Stomach smooth muscle (tissue), 2 donors: ENCODE measurements at regions not wholly inside any gene's neighbourhood (a gene's known extent, or its start where the extent isn't known, plus 50 kb on each side); places are given as distances from the start of the nearest gene placed in this dataset.

Experiments used
- H3K27ac ChIP-seq: one replicate; pipeline ENCODE4 v1.7.0; 2013; ENCODE audit warnings: mild to moderate bottlenecking, low read length, inconsistent platforms
- H3K27me3 ChIP-seq, 2 donors: one replicate each; pipeline ENCODE4 v1.7.0; 2013; ENCODE audit warnings: low read length in 2 of 2; ENCODE audit not compliant: insufficient read depth in 2 of 2, control insufficient read depth in 1 of 2
- H3K36me3 ChIP-seq, 2 donors: one replicate each; pipeline ENCODE4 v1.7.0; 2013; ENCODE audit warnings: low read length in 2 of 2; ENCODE audit not compliant: control insufficient read depth in 2 of 2, insufficient read depth in 2 of 2
- H3K4me1 ChIP-seq: one replicate; pipeline ENCODE4 v1.7.0; 2013; ENCODE audit warnings: low read length; ENCODE audit not compliant: control insufficient read depth, insufficient read depth
- H3K4me3 ChIP-seq, 2 donors: one replicate each; pipeline ENCODE4 v1.7.0; 2013; ENCODE audit warnings: low read length in 2 of 2
- H3K9ac ChIP-seq, 2 donors: one replicate each; pipeline ENCODE4 v1.7.0; 2013; ENCODE audit warnings: low read length in 2 of 2, mild to moderate bottlenecking in 1 of 2
- H3K9me3 ChIP-seq, 2 donors: one replicate each; pipeline ENCODE4 v1.7.0; 2013; ENCODE audit warnings: low read length in 2 of 2; ENCODE audit not compliant: control insufficient read depth in 2 of 2
- donor health status: healthy.
- donor health status: Pancreatic carcinoma.

DNA sequence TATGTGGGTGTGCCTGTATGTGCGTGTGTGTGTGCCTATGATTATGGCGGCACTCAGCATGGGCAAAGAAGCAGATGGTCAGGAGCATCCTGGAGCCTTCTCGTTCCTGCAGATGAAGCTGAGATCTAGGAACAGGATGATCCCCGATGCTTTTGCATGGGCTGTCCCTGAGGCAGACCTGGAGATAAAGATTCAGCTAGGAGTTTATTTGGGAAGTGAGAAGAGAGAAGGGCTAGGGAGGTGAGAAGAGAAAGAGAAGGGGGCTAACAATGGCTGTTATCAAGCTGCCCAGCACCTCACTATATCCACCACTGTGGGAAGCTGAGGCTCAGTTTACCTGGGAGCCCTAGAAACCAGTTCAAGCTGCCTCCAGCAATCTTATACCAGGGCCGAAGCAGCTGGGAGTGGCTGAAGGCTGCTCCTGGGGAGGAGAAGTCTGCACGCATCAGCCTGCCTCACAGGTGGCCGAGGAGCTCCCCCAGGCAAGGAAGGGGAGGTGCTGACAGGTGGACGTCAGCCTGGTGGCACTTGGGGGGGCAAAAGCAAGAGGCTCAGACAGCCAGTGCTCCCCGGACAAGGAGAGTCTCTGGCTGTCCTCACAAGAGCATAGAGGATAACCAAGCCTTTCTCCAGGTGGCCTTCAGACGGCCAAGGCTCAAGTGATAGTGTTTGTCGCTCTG lies 94.0 kb upstream of the IQSEC1 start:
- Histone ChIP-seq H3K4me3 (no peak overlapping the region), H3K36me3 (no peaks in the 10 kb centered on the region), H3K9me3 (no peaks in the 10 kb centered on the region), H3K9ac (no peak overlapping the region), H3K4me1 (no peaks in the 10 kb centered on the region), H3K27ac (no peak overlapping the region), H3K27me3 (peaks cover 0 to 4% of the 10 kb centered on the region in 2 donors)

DNA sequence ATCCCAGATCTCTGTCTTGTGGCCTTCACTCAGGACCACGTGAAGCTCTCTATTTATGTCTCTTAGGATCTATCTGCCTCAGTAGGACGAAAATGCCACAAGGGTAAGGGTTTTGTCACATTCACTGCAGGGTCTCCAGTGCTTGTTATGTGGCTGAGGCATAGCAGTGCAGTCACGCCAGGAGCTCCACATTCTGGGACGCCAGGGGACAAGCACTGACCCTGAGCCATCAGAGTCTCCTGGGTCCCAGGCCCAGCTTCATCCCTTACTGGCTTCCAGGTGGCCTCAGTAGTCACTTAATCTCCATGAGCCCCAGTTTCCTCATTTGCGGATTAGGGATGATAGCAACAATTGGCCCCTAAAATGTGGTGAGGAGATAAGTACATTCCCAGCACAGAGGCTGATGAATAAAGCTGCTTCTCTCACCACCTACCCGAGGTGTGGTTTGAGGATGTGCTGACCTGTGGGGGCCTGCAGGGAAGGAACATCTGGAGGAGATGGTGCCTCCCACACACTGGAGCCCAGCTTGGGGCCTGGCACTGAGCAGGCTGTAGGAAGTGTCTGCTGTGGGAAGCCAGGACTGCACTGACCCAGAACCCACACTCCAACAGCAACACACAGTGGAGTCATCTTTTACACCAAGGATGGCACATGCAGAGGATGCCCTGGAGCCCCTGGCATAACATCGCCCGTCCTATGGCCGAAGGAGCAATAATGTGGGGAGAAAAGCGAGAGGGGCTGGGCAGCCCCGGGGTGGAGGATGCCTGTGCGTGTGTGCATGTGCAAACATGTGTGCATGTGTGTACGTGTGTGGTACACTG lies 93.2 kb upstream of the IQSEC1 start:
- Histone ChIP-seq H3K9me3 (no peaks in the 10 kb centered on the region), H3K9ac (no peak overlapping the region), H3K27me3 (peaks cover 0 to 4% of the 10 kb centered on the region in 2 donors), H3K27ac (no peak overlapping the region), H3K4me3 (no peak overlapping the region), H3K36me3 (no peaks in the 10 kb centered on the region), H3K4me1 (no peaks in the 10 kb centered on the region)

DNA sequence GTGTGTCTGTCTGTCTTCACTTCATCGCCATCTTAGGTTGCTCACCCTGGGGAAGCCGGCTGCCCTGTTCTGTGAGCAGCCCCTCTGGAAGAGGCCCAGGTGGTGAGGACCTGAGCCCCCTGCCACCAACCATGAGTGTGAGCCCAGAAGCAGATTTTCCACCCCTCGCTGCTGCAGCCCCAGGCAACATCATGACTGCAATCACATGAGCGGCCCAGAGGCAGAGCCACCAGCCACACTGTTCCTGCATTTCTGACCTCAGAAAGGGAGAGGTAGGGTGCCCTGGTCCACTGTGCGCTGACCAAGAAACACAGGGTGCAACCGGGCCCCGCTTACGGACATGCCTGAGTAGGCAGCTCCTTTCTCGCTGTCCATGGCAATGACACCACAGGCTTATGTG lies 92.3 kb upstream of the IQSEC1 start:
- no peak overlapping the region for H3K27ac ChIP-seq
- no peaks in the 10 kb centered on the region for H3K4me1 ChIP-seq
- no peaks in the 10 kb centered on the region for H3K9me3 ChIP-seq
- H3K27me3 ChIP-seq, result peaks cover 0 to 4% of the 10 kb centered on the region in 2 donors
- no peaks in the 10 kb centered on the region for H3K36me3 ChIP-seq
- H3K9ac ChIP-seq, result no peak overlapping the region
- H3K4me3 ChIP-seq, result no peak overlapping the region

DNA sequence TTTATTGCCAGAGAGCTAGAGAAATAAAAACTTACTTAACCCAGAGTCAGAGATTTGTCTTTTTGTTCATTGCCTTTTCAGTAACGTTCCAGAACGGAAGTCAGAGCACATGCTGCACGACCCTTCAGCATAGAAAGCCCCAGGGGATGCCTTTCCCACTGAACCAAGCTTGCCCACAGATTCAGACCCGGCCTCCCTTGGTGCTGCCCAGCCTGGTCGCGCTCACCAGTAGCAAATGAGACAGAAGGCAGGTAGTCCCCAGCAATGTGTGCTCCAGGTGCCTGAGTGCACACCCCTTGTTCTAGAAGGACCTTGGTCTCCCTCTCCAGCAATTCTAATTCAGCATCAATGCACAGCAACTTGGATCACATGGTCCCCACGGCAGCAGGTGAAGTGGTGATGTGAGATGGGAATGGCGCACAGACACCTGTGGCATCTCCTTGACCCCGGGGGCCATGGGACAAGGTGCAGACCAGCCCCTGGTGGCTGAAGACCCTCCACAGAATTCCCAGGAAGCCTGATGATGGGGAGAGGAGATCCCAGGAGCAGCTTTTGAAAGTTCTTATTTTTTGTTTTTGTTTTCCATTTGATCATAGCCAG lies 91.8 kb upstream of the IQSEC1 start:
- H3K4me1 ChIP-seq, result no peaks in the 10 kb centered on the region
- no peak overlapping the region for H3K27ac ChIP-seq
- H3K27me3 ChIP-seq, result peaks cover 0 to 4% of the 10 kb centered on the region in 2 donors
- no peaks in the 10 kb centered on the region for H3K9me3 ChIP-seq
- no peak overlapping the region for H3K9ac ChIP-seq
- no peaks in the 10 kb centered on the region for H3K36me3 ChIP-seq
- H3K4me3 ChIP-seq, result no peak overlapping the region

DNA sequence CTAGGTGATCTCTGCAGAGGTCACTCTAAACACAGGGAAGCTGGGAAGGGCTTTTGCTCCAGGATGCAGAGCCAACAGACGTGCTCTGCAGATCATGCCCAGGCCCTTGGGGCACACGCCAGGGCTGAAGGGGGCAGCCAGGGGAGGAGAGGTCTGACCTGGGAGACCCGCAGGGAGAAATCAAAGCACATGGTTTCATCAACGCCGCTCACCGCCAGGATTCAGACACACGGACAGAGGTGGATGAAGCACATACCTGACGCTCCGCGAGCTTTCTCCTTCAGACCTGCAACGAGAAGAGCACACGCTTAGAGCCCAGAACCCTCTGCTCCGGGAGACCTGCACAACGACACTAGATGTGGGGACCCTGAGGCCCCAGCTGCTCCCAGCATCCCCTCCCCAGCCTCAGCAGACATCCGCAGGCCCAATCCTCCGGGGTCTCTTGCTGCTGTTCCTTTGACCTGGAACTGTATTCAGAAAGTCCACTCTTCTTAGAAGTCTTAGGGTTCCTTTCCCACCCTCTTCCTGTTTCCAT lies 90.7 kb upstream of the IQSEC1 start:
- Histone ChIP-seq H3K4me1 (no peaks in the 10 kb centered on the region), H3K36me3 (no peaks in the 10 kb centered on the region), H3K9me3 (no peaks in the 10 kb centered on the region), H3K4me3 (no peak overlapping the region), H3K27ac (no peak overlapping the region), H3K27me3 (peaks cover 0 to 4% of the 10 kb centered on the region in 2 donors), H3K9ac (no peak overlapping the region)

DNA sequence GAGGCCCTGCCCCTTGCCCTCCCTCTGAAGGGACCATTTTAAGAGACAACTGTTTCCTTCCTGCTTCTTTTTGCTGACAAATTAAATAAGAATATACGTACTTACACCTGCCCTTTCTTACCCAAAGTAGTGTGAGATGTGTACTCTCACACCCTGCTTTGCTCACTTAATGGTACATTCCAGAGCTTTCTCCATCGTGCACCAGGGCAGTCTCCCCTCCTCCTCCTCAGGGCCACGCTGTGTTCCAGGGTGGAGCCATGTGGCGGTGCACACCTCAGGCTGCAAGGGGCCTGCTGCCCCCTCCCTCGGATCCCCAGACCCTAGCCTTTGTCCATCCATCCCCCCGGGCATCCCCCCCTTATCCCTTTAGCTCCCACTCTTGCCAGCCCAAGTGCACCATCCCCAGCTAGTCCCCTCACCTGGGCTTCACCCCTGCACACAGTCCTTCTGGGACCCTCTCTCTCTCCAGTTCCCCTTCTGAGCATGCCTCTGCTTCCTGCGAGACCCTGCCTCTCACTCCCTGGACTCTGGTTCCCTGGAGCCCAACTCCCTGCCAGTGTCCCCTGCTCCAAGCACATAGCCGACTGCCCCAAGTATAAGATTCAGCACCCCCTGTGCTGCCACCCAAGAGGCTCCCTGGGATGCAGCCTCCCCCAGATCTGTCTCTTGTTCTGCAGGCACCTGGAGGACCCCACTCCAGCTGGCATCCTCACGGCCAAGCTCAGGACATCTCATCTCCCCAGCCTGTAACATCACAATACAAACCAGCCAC lies 89.5 kb upstream of the IQSEC1 start:
- Histone ChIP-seq H3K9ac (no peak overlapping the region), H3K36me3 (no peaks in the 10 kb centered on the region), H3K27ac (no peak overlapping the region), H3K4me3 (no peak overlapping the region), H3K27me3 (peaks cover 0 to 4% of the 10 kb centered on the region in 2 donors), H3K9me3 (no peaks in the 10 kb centered on the region), H3K4me1 (no peaks in the 10 kb centered on the region)

DNA sequence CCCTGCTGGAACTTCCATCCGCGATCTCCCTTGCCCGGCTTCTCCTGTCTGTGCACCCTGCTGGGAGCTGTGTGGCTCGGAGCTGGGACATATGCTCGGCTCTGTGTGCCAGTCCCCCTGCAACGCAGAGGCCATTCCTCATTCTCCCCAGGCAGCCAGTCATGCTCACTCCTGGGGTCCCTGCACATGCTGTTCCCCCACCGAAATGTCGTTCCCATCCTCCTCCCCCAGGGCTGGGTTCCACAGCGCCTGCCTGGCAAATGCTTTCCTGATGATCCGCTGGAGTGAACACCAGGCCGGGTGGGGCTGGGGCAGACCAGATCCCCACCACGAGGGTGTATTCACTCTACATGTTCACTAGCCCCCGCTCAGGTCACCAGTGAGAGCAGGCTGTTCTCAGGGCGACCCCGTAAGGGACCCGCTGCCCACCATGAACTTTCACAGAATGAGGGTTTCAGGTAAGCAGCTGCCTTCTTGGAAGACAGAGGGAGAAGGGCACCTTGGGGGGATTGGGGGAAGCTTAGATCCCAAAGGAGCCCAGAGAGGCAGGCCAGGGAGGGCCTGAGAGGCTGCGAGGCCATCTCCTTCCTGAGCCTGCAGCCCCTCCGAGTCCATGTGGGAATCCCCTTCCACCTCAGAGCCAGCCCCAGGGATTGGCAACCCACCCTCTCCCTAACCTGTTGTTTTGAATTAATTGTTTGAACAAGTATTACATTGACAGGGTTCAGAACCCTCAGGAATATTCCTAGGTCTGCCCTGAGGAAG lies 88.7 kb upstream of the IQSEC1 start:
- H3K27me3 ChIP-seq, result peaks cover 0 to 4% of the 10 kb centered on the region in 2 donors
- H3K9ac ChIP-seq, result no peak overlapping the region
- H3K27ac ChIP-seq, result no peak overlapping the region
- no peak overlapping the region for H3K4me3 ChIP-seq
- H3K36me3 ChIP-seq, result no peaks in the 10 kb centered on the region
- peaks cover 0 to 3% of the 10 kb centered on the region in 2 donors for H3K9me3 ChIP-seq
- no peaks in the 10 kb centered on the region for H3K4me1 ChIP-seq

DNA sequence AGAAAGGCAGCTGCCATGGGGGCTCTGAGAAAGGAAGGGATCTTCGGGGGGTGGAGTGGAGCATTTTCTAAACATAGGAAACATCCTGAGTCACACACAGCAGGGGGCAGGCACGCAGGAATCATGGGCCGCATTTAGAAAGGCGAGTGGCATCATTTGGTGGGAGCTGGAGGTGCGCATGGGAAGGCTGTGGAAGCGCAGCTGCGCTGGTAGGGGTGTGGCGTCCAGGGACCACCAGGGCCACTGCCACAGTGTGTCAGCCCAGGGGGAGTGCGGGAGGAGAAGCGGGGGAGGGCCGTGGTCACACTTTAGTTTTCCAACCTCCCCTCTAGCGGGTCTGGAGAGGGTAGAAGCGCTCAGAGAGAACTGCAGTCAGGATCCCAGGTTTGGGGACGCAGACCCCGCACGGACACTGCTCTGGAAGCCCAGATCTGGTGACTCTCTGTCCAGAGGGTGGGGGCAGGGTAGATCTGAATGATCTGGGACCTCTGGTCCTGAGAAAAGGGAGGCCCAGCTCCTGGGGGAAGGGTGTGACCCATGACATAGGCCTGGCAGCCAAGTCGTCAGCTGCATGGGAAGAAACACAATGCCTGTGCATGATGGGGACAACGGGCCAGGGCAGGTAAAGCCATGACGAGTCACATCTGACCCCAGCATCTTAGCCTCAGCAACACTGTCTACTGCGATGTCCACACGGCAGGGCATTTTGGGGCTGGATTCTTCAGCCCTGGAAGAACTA lies 88.0 kb upstream of the IQSEC1 start:
- H3K27me3 ChIP-seq, result no peaks in the 10 kb centered on the region
- H3K4me3 ChIP-seq, result no peak overlapping the region
- no peak overlapping the region for H3K9ac ChIP-seq
- peaks cover 2 to 9% of the 10 kb centered on the region in 2 donors for H3K9me3 ChIP-seq
- H3K36me3 ChIP-seq, result no peaks in the 10 kb centered on the region
- H3K4me1 ChIP-seq, result no peaks in the 10 kb centered on the region
- H3K27ac ChIP-seq, result no peak overlapping the region

DNA sequence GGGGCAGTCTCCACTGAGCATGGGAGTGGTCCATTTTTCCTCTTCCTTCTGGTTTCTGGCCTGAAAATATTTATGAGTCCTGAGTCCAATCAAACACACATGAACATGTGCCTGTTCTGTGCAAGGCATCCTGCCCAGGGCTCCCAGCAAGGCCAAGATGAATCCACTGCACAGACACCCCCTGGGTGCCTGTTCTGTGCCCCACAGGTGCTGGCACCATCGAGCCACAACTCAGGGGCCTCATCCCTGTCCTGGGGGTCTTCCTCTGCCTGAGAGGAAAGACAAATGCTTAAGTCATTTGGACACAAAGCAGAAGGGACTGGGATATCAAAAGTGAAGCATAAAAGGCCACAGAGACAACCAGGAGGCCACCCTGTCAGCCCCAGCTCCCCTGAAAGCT lies 87.4 kb upstream of the IQSEC1 start:
- Histone ChIP-seq H3K9me3 (peaks cover 2 to 9% of the 10 kb centered on the region in 2 donors), H3K4me1 (no peaks in the 10 kb centered on the region), H3K4me3 (no peak overlapping the region), H3K27ac (no peak overlapping the region), H3K27me3 (no peaks in the 10 kb centered on the region), H3K36me3 (no peaks in the 10 kb centered on the region), H3K9ac (no peak overlapping the region)
